Loucy (cell line): ENCODE measurements at regions not wholly inside any gene's neighbourhood (a gene's known extent, or its start where the extent isn't known, plus 50 kb on each side); places are given as distances from the start of the nearest gene placed in this dataset.
"Not testable (repeated sequence)": the region's sequence is repeated elsewhere in the genome, so short reads cannot be mapped to it uniquely, and the experiment has no call there.

ENCODE experiments used
- H2AFZ ChIP-seq: fragments of 200-600 bp; sonication (generic); 2 replicates; pipeline ENCODE4 v1.6.0; 2016; ENCODE audit warnings: antibody characterized with exemption, mild to moderate bottlenecking, low read length, moderate library complexity
- H3F3A ChIP-seq: fragments of 200-600 bp; 2 replicates; pipeline ENCODE4 v1.6.0; 2016; ENCODE audit warnings: antibody characterized with exemption, low read depth, mild to moderate bottlenecking
- H3K27me3 ChIP-seq: fragments of 200-600 bp; sonication (generic); 2 replicates; pipeline ENCODE4 v1.6.1; 2014; ENCODE audit warnings: low read length, mild to moderate bottlenecking; ENCODE audit not compliant: insufficient read depth, poor library complexity, severe bottlenecking
- H3K36me3 ChIP-seq: fragments of 200-600 bp; sonication (generic); 2 replicates; pipeline ENCODE4 v1.6.1; 2016; ENCODE audit warnings: low read length; ENCODE audit not compliant: insufficient read depth
- H3K4me1 ChIP-seq: fragments of 200-600 bp; sonication (generic); 2 replicates; pipeline ENCODE4 v1.5.1; 2014; ENCODE audit warnings: low read length, mild to moderate bottlenecking; ENCODE audit not compliant: insufficient read depth, poor library complexity, severe bottlenecking
- H3K4me2 ChIP-seq: fragments of 200-600 bp; sonication (generic); 2 replicates; pipeline ENCODE4 v1.6.0; 2014; ENCODE audit warnings: antibody characterized with exemption, low read length, low read depth, mild to moderate bottlenecking; ENCODE audit not compliant: poor library complexity, severe bottlenecking
- H3K4me3 ChIP-seq: fragments of 200-600 bp; sonication (generic); 2 replicates; pipeline ENCODE4 v1.5.1; 2014; ENCODE audit warnings: low read length, mild to moderate bottlenecking, mixed read lengths; ENCODE audit not compliant: poor library complexity, severe bottlenecking
- H3K79me2 ChIP-seq: fragments of 200-600 bp; sonication (generic); 2 replicates; pipeline ENCODE4 v1.6.1; 2014; ENCODE audit warnings: low read length; ENCODE audit not compliant: insufficient read depth
- H3K9ac ChIP-seq: fragments of 200-600 bp; sonication (generic); 2 replicates; pipeline ENCODE4 v1.6.0; 2014; ENCODE audit warnings: mild to moderate bottlenecking, low read depth, low read length, moderate library complexity; ENCODE audit not compliant: poor library complexity, severe bottlenecking
- H3K9me2 ChIP-seq: fragments of 200-600 bp; sonication (generic); replicated peaks from 2 replicates; pipeline ENCODE4 v1.6.1; 2016; ENCODE audit warnings: low read depth, low read length, mixed read lengths
- H3K9me3 ChIP-seq: fragments of 200-600 bp; sonication (generic); 2 replicates; pipeline ENCODE4 v1.6.1; 2014; ENCODE audit warnings: mild to moderate bottlenecking, antibody characterized with exemption, low read length, low read depth; ENCODE audit not compliant: insufficient read depth
- H4K20me1 ChIP-seq: fragments of 200-600 bp; sonication (generic); 2 replicates; pipeline ENCODE4 v1.6.0; 2014; ENCODE audit warnings: antibody characterized with exemption, low read length, mild to moderate bottlenecking; ENCODE audit not compliant: insufficient read depth, poor library complexity, severe bottlenecking
- EZH2phosphoT487 ChIP-seq: fragments of 200-600 bp; IDR thresholded peaks from 2 replicates; pipeline ENCODE4 v1.6.1; 2018; ENCODE audit warnings: antibody characterized with exemption, mild to moderate bottlenecking, moderate library complexity, borderline replicate concordance
- TF ChIP-seq, protein P1 (sequence below): fragments of 200-600 bp; sonication (generic); conservative IDR thresholded peaks from 2 replicates; pipeline ENCODE4 v1.5.1; 2014; ENCODE audit warnings: mild to moderate bottlenecking, antibody characterized with exemption, low read length

DNA sequence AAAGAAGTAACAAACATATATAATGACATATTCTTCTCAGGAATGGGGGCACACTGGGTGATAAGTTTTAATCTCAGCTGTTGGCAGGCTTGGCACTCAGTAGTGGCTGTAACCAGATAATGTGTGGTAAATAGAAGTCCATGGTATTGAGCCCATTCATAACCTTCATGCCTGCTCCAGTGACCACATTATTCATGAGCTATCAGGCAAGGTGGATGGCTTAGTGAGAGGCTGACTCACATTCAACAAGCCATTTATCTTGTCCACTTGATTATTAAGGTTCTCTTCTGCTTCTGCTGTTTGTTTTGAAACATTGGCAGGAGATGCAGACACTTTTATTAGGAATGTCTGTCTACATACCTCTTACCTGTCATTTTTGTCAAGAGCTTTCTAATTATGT lies 950.4 kb upstream of the LRFN5 start:
- Histone ChIP-seq H3K9me2 (no peaks in the 10 kb centered on the region), H3K4me3 (no peak overlapping the region), H3F3A (no peaks in the 10 kb centered on the region)

DNA sequence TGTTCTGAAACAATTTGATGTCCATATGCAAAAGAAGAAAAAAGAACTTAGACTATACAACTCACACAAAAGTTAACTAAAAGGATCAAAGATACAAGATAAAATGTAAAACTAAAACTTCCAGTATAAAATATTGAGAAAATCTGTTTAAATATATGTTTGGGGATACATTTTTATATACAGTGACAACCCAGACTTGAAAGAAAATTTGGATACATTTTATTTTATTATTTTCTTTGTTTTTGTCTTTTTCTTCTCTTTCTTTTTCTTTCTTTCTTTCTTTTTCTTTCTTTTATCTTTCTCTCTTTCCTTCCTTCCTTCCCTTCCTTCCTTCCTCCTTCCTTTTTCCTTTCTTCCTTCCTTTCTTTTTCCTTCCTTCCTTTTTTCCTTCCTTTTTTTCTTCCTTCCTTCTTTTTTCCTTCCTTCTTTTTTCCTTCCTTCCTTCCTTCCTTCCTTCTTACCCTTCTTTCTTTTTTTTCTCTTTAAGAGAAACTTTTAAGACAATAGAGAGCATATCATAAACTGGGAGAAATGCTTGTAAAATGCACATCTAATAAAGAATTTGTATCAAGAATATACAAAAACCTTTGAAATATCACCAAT lies 954.5 kb upstream of the LRFN5 start:
- TF ChIP-seq EZH2phosphoT487: no peak
- TF ChIP-seq, protein P1, sequence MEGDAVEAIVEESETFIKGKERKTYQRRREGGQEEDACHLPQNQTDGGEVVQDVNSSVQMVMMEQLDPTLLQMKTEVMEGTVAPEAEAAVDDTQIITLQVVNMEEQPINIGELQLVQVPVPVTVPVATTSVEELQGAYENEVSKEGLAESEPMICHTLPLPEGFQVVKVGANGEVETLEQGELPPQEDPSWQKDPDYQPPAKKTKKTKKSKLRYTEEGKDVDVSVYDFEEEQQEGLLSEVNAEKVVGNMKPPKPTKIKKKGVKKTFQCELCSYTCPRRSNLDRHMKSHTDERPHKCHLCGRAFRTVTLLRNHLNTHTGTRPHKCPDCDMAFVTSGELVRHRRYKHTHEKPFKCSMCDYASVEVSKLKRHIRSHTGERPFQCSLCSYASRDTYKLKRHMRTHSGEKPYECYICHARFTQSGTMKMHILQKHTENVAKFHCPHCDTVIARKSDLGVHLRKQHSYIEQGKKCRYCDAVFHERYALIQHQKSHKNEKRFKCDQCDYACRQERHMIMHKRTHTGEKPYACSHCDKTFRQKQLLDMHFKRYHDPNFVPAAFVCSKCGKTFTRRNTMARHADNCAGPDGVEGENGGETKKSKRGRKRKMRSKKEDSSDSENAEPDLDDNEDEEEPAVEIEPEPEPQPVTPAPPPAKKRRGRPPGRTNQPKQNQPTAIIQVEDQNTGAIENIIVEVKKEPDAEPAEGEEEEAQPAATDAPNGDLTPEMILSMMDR: no peak

More for the DNA sequence above, 950.4 kb upstream of the LRFN5 start:
- Histone ChIP-seq H3K4me2 (no peak overlapping the region), H3K79me2 (no peaks in the 10 kb centered on the region), H3K36me3 (no peaks in the 10 kb centered on the region), H3K27me3 (no peaks in the 10 kb centered on the region), H3K4me1 (no peaks in the 10 kb centered on the region), H3K9me3 (no peaks in the 10 kb centered on the region), H4K20me1 (no peaks in the 10 kb centered on the region), H3K9ac (no peak overlapping the region), H2AFZ (no peak overlapping the region)
- no peak for TF ChIP-seq EZH2phosphoT487
- TF ChIP-seq, protein P1: no peak

DNA sequence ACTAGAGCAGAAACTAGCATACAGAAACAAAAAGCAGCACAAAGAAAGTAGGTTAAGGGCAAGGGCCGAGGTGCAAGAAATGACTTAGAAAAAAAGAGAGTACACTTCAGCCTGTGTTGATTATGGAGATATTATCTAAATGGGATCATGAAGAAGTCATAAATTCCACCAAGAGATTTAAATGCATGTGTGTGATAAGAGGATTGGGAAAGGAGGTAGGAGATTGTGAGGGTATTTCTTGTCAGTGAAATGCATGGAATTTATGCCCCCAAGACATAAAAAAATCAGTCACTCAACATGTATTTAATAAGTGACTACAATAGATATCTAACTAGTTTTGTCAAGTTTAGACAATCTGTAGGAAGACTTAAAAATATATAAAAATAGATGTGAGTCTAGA lies 976.2 kb upstream of the LRFN5 start:
- H3F3A ChIP-seq: no peaks in the 10 kb centered on the region
- no peaks in the 10 kb centered on the region for H3K9me3 ChIP-seq
- H3K27me3 ChIP-seq: no peaks in the 10 kb centered on the region
- H3K4me2 ChIP-seq: no peak overlapping the region
- no peaks in the 10 kb centered on the region for H3K36me3 ChIP-seq
- no peaks in the 10 kb centered on the region for H3K9me2 ChIP-seq
- H3K4me3 ChIP-seq: no peak overlapping the region
- no peaks in the 10 kb centered on the region for H4K20me1 ChIP-seq
- no peaks in the 10 kb centered on the region for H3K4me1 ChIP-seq
- no peaks in the 10 kb centered on the region for H3K79me2 ChIP-seq
- H2AFZ ChIP-seq: no peak overlapping the region
- no peak for TF ChIP-seq EZH2phosphoT487
- TF ChIP-seq, protein P1: no peak
- no peak overlapping the region for H3K9ac ChIP-seq

More for the DNA sequence above, 954.5 kb upstream of the LRFN5 start:
- no peaks in the 10 kb centered on the region for H3F3A ChIP-seq
- no peaks in the 10 kb centered on the region for H3K4me1 ChIP-seq
- no peaks in the 10 kb centered on the region for H3K9me3 ChIP-seq
- no peak overlapping the region for H3K4me3 ChIP-seq
- H3K9me2 ChIP-seq: no peaks in the 10 kb centered on the region
- H3K4me2 ChIP-seq: no peak overlapping the region
- no peak overlapping the region for H3K9ac ChIP-seq
- H2AFZ ChIP-seq: no peak overlapping the region
- no peaks in the 10 kb centered on the region for H3K36me3 ChIP-seq
- no peaks in the 10 kb centered on the region for H3K27me3 ChIP-seq
- no peaks in the 10 kb centered on the region for H3K79me2 ChIP-seq
- no peaks in the 10 kb centered on the region for H4K20me1 ChIP-seq

DNA sequence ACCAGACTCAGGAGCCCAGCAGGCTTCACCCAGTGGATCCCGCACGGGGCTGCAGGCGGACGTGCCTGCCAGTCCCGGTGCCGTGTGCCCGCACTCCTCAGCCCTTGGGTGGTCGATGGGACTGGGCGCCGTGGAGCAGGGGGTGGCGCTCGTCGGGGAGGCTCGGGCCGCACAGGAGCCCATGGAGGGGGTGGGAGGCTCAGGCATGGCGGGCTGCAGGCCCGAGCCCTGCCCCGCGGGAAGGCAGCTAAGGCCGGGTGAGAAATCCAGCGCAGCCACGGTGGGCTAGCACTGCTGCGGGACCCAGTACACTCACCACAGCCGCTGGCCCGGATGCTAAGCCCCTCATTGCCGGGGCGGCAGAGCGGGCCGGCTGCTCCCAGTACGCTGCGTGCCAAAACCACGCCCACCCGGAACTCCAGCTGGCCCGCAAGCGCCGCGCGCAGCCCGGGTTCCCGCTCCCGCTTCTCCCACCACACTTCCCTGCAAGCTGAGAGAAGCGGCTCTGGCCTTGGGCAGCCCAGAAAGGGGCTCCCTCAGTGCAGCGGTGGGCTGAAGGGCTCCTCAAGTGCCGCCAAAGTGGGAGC lies 977.0 kb upstream of the LRFN5 start:
- not testable (repeated sequence) for H3K9me3 ChIP-seq, H3K9me2 ChIP-seq, H3K36me3 ChIP-seq, H4K20me1 ChIP-seq, H3F3A ChIP-seq, H3K9ac ChIP-seq, H3K27me3 ChIP-seq, H2AFZ ChIP-seq, H3K4me2 ChIP-seq, H3K4me3 ChIP-seq, H3K79me2 ChIP-seq, H3K4me1 ChIP-seq
